Activated T-helper 2 cell treated with anti-CD3 and anti-CD28 coated beads, Interferon-gamma antibody, Interleukin-2, Interleukin-4, amounts not matched to agents 10 μg/mL and 5 μg/mL and 100 μg/mL, durations not matched to agents 14 hours and 24 hours and 36 hours (primary cell): ENCODE measurements at regions not wholly inside any gene's neighbourhood (a gene's known extent, or its start where the extent isn't known, plus 50 kb on each side); places are given as distances from the start of the nearest gene placed in this dataset.
"Not testable (repeated sequence)": the region's sequence is repeated elsewhere in the genome, so short reads cannot be mapped to it uniquely, and the experiment has no call there.

Experiments
- DNase-seq: peaks from one replicate; pipeline ENCODE4 v3.0.0; 2021; ENCODE audit warnings: low spot score
- H3K27ac Mint-ChIP-seq: one replicate; pipeline ENCODE4 v1.8.0; 2021; ENCODE audit warnings: mixed read lengths
- H3K27me3 Mint-ChIP-seq: one replicate; pipeline ENCODE4 v1.8.0; 2021; ENCODE audit warnings: low read depth, mixed read lengths
- H3K36me3 Mint-ChIP-seq: one replicate; pipeline ENCODE4 v1.8.0; 2021; ENCODE audit warnings: low read depth, mixed read lengths
- H3K4me1 Mint-ChIP-seq: one replicate; pipeline ENCODE4 v1.8.0; 2021; ENCODE audit warnings: low read depth, mixed read lengths
- H3K4me3 Mint-ChIP-seq: one replicate; pipeline ENCODE4 v1.8.0; 2021; ENCODE audit warnings: low read depth, mild to moderate bottlenecking, moderate library complexity, mixed read lengths
- H3K9me3 Mint-ChIP-seq: one replicate; pipeline ENCODE4 v1.8.0; 2021; ENCODE audit warnings: mixed read lengths
- intact Hi-C: fragments of 100-400 bp; cut with micrococcal nuclease; formaldehyde crosslinking; loops from one replicate; pipeline ENCODE4 v1.15.1; 2023

DNA sequence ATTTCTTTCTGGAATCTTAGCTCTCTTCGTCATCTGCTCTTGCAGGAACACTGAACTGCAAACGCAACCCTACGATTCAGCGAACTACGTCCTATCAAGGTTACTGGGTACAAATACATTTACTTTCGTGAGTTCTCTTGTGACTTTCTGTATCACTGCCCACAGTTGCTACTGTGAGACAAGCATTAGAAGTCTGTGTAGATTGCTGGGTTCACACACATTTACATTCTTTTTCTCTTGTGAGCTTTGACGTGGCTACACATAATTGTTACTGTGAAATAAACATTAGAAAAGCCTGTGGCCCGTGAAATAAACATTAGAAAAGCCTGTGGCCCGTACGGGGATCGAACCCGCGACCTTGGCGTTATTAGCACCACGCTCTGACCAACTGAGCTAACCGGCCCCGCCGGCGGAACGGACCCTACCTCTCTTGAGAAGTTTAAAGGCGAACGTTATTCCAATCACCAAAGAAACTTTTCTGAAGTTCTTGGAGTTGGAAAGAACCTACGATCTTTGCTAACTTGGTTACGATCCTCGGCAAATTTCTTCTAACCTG, 61.2 kb upstream of the ZNF322 start:
- H3K27ac Mint-ChIP-seq, H3K4me3 Mint-ChIP-seq, intact Hi-C loops, H3K36me3 Mint-ChIP-seq, H3K27me3 Mint-ChIP-seq, H3K9me3 Mint-ChIP-seq, H3K4me1 Mint-ChIP-seq, DNase-seq: not testable (repeated sequence)

DNA sequence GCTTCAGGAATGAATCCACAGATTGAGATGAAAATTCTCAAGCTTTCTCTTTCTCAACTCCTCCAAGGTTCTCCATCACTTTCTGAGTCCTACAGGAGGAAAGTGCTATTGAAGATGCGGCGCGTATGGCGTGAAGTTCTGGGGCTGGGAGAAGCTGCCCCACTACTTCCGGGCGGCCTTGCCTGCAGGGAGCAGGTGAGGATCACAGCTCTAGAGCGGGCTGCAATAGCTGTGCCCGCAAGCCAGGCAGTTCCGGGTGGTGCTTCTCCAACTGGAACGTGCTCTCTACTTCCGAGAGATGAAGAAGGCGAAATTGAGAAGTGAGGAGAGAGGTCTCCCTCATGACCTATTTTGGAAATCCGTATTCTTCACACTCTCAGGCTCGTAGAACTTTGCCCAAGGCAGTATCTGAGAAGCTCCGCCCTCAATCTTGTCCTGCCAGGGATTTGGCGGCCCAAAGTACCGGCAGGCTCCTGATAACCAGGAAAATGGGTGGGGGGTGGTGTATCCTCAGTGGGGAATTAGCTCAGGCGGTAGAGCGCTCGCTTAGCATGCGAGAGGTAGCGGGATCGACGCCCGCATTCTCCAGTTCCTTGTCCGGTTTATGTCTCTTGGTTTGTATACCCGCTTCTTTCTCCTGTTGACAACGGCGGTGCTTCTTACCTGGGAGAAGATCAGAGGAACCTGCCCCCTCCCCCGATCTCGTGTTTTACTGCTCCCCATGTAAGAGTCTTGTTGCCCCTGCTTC, 70.6 kb upstream of the ZNF322 start:
- H3K27ac Mint-ChIP-seq, DNase-seq, H3K27me3 Mint-ChIP-seq, H3K4me1 Mint-ChIP-seq, H3K4me3 Mint-ChIP-seq, H3K9me3 Mint-ChIP-seq, H3K36me3 Mint-ChIP-seq, intact Hi-C loops: not testable (repeated sequence)

DNA sequence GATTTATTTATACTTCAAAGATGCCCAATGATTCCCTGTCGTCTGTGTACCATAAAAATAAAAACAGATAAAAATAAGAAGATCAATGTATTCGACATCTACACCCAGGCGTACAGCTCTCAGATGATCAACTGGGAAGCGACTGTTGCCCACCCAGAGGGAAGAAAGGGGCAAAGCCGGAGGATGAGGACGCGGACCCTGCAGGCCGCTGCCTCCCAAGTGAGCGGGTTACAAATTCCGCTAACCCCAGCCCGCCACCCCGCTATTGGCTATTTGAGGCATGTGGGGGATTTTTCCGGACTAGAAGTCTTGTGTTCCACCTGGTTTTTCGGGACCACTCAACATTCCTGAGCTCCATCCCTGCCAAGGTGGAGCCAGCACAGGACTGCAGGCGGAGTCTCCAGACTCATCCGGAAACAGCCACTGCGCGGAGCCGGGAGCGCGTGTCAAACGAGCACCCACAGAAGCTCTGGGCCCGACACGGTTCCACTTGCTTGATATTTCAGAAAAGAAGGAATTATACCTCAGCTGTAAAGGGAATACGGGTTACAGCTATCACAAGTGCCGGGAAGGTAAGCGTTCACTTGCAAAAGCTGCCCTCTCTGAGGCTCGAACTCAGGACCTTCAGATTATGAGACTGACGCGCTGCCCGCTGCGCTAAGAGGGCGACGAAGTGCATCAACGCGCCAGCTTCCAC, 75.4 kb upstream of the ZNF322 start:
- DNase-seq, H3K27ac Mint-ChIP-seq, H3K4me1 Mint-ChIP-seq, H3K9me3 Mint-ChIP-seq, intact Hi-C loops, H3K36me3 Mint-ChIP-seq, H3K27me3 Mint-ChIP-seq, H3K4me3 Mint-ChIP-seq: not testable (repeated sequence)

- H3K27me3 Mint-ChIP-seq: peaks cover 25% of the 10 kb centered on the region
- no peaks in the 10 kb centered on the region for H3K4me1 Mint-ChIP-seq
- no peak for DNase-seq
- peaks cover 5% of the 10 kb centered on the region for H3K36me3 Mint-ChIP-seq
- intact Hi-C loops: no loop called here
- no peak overlapping the region for H3K27ac Mint-ChIP-seq
- H3K9me3 Mint-ChIP-seq: peaks cover 7% of the 10 kb centered on the region
- no peak overlapping the region for H3K4me3 Mint-ChIP-seq
Measured at GRCh38 chr6:26739811-26740210, 80.3 kb upstream of the ZNF322 start.

DNA sequence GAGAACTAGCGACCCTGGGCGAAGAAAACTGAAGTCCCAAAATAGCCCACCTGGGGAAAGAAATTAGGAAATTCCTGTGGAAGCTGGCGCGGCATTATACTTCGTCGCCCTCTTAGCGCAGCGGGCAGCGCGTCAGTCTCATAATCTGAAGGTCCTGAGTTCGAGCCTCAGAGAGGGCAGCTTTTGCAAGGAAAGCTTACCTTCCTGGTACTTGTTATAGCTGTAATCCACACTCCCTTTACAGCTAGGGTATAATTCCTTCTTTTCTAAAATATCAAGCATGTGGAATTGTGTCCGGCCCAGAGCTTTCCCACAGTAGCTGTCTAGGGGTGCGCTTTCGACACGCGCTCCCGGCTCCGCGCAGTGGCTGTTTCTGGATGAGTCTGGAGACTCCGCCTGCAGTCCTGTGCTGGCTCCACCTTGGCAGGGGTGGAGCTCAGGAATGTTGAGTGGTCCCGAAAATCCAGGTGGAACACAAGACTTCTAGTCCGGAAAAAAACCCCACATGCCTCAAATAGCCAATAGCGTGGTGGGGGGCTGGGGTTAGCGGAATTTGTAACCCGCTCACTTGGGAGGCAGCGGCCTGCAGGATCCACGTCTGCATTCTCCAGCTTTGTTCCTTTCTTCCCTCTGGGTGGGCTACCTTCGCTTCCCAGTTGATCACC, 83.7 kb upstream of the ZNF322 start:
- Mint-ChIP-seq H3K4me1 (no peaks in the 10 kb centered on the region), H3K27me3 (peaks cover 42% of the 10 kb centered on the region), H3K4me3 (no peak overlapping the region), H3K27ac (no peak overlapping the region), H3K36me3 (peaks cover 5% of the 10 kb centered on the region), H3K9me3 (peaks cover 7% of the 10 kb centered on the region)
- no peak for DNase-seq
- intact Hi-C loops: no loop called here

GRCh38 chr6:26743941-26744699, 84.6 kb upstream of the ZNF322 start:
- Mint-ChIP-seq H3K27me3 (peaks cover 50% of the 10 kb centered on the region), H3K4me1 (no peaks in the 10 kb centered on the region), H3K4me3 (no peak overlapping the region), H3K36me3 (peaks cover 5% of the 10 kb centered on the region), H3K27ac (no peak overlapping the region), H3K9me3 (peaks cover 7% of the 10 kb centered on the region)
- DNase-seq: no peak
- intact Hi-C loops: no loop called here

DNA sequence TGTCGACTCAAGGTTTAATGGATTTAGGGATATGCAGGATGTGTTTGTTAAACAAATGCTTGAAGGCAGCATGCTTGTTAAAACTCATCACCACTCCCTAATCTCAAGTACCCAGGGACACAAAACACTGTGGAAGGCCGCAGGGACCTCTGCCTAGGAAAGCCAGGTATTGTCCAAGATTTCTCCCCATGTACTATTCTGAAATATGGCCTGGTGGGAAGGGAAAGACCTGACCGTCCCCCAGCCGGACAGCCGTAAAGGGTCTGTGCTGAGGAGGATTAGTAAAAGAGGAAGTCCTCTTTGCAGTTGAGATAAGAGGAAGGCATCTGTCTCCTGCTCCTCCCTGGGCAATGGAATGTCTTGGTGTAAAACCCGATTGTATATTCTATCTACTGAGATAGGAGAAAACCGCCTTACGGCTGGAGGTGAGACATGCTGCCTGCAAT, 85.3 kb upstream of the ZNF322 start:
- H3K9me3 Mint-ChIP-seq, DNase-seq, H3K36me3 Mint-ChIP-seq, intact Hi-C loops, H3K4me1 Mint-ChIP-seq, H3K27ac Mint-ChIP-seq, H3K4me3 Mint-ChIP-seq: not testable (repeated sequence)
- peaks cover 54% of the 10 kb centered on the region for H3K27me3 Mint-ChIP-seq

DNA sequence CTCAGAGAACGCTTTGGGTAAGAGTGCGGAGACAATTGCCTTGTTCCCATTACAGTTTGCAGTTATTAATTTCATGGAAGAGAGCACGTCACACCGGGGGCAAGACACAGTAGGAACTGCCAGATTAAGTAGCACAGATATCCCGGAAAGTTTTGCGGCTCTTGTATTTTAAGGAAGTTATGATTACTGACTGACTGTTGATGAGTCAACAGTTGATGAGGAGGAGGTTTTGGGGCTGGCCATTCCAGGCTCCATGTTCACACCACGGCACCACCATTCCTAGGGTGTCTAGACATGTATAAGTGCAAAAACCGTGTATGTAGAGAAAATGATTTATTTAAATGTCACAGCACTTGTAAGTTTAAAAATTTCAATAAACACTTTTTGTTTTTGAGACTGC, 86.4 kb upstream of the ZNF322 start:
- H3K9me3 Mint-ChIP-seq, H3K4me1 Mint-ChIP-seq, intact Hi-C loops, H3K27ac Mint-ChIP-seq, H3K36me3 Mint-ChIP-seq, DNase-seq, H3K4me3 Mint-ChIP-seq: not testable (repeated sequence)
- H3K27me3 Mint-ChIP-seq: peaks cover 58% of the 10 kb centered on the region

DNA sequence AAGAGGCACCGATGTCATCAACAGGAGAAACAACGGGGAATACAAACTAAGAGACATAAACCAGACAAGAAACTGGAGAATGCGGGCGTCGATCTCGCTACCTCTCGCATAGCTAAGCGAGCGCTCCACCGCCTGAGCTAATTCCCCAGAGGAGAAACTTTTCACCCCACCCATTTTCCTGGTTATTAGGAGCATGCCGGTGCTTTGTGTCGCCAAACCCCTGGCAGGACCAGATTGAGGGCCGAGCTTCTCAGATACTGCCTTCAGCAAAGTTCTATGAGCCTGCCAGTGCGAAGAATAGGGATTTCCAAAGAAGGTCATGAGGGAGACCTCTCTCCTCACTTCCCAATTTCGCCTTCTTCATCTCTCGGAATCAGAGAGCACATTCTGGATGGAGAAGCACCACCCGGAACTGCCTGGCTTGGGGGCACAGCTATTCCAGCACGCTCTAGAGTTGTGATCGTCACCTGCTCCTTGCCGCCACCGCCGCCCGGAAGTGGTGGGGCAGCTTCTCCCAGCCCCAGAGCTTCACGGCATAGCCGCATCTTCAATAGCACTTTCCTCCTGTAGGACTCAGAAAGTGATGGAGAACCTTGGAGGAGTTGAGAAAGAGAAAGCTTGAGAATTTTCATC, 89.7 kb upstream of the ZNF322 start:
- H3K27ac Mint-ChIP-seq, intact Hi-C loops, H3K4me1 Mint-ChIP-seq, DNase-seq, H3K4me3 Mint-ChIP-seq, H3K9me3 Mint-ChIP-seq, H3K36me3 Mint-ChIP-seq: not testable (repeated sequence)
- peaks cover 43% of the 10 kb centered on the region for H3K27me3 Mint-ChIP-seq

DNA sequence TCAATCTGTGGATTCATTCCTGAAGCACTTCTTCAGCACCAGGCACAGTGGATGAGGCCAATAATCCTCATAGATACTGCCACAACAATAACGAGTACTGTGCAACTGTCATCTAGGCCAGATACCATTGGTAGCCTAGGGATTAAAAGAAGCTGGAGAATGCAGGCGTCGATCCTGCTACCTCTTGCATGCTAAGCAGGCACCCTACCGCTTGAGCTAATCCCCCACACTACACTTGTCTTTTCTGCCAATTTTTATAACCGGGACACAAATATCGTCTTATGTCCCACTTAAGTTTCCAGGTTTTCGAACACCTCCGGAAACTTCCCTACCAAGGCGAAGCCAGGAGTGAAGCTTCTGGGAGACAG, 90.2 kb upstream of the ZNF322 start:
- intact Hi-C loops, H3K4me3 Mint-ChIP-seq, H3K36me3 Mint-ChIP-seq, DNase-seq, H3K4me1 Mint-ChIP-seq, H3K9me3 Mint-ChIP-seq, H3K27ac Mint-ChIP-seq: not testable (repeated sequence)
- H3K27me3 Mint-ChIP-seq: peaks cover 41% of the 10 kb centered on the region

DNA sequence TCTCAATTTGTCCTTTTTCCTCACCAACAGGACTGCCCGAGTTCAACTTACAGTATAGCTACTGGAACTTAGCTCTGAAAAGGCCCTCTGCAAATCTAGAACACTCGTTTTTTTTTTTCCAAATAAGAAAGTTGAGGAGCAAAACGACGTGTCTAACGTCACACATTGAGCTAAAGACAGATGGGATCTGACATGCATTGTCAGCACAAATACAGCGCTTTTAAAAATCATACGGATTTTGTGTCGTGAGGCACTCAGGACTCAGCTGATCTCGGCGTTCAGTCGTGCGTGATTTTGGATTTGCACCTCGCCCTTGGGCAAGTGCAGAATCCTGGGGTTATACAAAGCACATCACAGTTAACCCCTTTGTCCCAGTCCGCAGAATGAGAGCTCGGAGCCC, 94.7 kb upstream of the ZNF322 start:
- Mint-ChIP-seq H3K9me3 (peaks cover 4% of the 10 kb centered on the region), H3K27me3 (peaks cover 28% of the 10 kb centered on the region), H3K36me3 (no peaks in the 10 kb centered on the region), H3K27ac (no peak overlapping the region), H3K4me3 (no peak overlapping the region), H3K4me1 (no peaks in the 10 kb centered on the region)
- no peak for DNase-seq
- intact Hi-C loops: no loop called here

DNA sequence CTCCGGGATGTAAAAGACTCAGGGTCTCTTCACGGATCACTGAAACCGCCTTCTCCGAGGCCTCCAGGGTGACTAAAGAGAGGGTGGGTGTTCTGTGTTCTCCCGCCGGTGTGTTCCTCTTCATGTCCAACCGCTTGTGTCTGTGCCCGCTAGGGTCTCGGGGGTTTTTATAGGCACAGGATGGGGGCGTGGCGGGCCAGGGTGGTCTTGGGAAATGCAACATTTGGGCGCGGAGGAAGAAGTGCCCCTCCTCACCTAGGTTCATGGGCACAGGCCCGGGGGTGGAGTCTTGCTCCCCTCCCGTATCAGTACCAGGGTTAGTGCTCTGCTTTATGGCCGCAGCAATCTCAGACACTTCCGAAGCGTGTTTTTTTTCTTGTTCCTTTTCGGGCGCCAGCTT, 95.3 kb upstream of the ZNF322 start:
- DNase-seq, H3K4me1 Mint-ChIP-seq, H3K27ac Mint-ChIP-seq, H3K9me3 Mint-ChIP-seq, H3K4me3 Mint-ChIP-seq, H3K36me3 Mint-ChIP-seq, intact Hi-C loops: not testable (repeated sequence)
- H3K27me3 Mint-ChIP-seq: peaks cover 24% of the 10 kb centered on the region
